ENCODE measurements at regions not wholly inside any gene's neighbourhood (a gene's known extent, or its start where the extent isn't known, plus 50 kb on each side); places are given as distances from the start of the nearest gene placed in this dataset.
"Not testable (repeated sequence)": the region's sequence is repeated elsewhere in the genome, so short reads cannot be mapped to it uniquely, and the experiment has no call there.

- no peak for DNase-seq (ENCODE audit: extremely low read depth in 1 of 11, low read depth in 9 of 11, low spot score in 4 of 11)
These were observed 1953.1 kb upstream of the CDH6 start for GRCh38 chr5:29240379-29240778.

GRCh38 chr5:29239606-29240005 is 1953.9 kb upstream of the CDH6 start:
- DNase-seq (ENCODE audit: extremely low read depth in 1 of 11, low read depth in 9 of 11, low spot score in 4 of 11) = no peak

- no peak for DNase-seq (ENCODE audit: extremely low read depth in 1 of 11, low read depth in 9 of 11, low spot score in 4 of 11)
These were observed 1955.4 kb upstream of the CDH6 start for GRCh38 chr5:29238115-29238514.

GRCh38 chr5:29231154-29231553 is 1962.3 kb upstream of the CDH6 start:
- DNase-seq (ENCODE audit: extremely low read depth in 1 of 11, low read depth in 9 of 11, low spot score in 4 of 11) = no peak

GRCh38 chr5:29230591-29230990 is 1962.9 kb upstream of the CDH6 start:
- no peak for DNase-seq (ENCODE audit: extremely low read depth in 1 of 11, low read depth in 9 of 11, low spot score in 4 of 11)

- no peak for DNase-seq (ENCODE audit: extremely low read depth in 1 of 11, low read depth in 9 of 11, low spot score in 4 of 11)
These were observed 1964.0 kb upstream of the CDH6 start for GRCh38 chr5:29229461-29229860.

- DNase-seq (ENCODE audit: extremely low read depth in 1 of 11, low read depth in 9 of 11, low spot score in 4 of 11) = no peak
These were observed 1975.3 kb upstream of the CDH6 start for GRCh38 chr5:29218138-29218537.

GRCh38 chr5:29214839-29215238 is 1978.6 kb upstream of the CDH6 start:
- DNase-seq (ENCODE audit: extremely low read depth in 1 of 11, low read depth in 9 of 11, low spot score in 4 of 11) = no peak

GRCh38 chr5:29213475-29213874 is 1980.0 kb upstream of the CDH6 start:
- no peak for DNase-seq (ENCODE audit: extremely low read depth in 1 of 11, low read depth in 9 of 11, low spot score in 4 of 11)

GRCh38 chr5:29208024-29208423 is 1985.5 kb upstream of the CDH6 start:
- no peak for DNase-seq (ENCODE audit: extremely low read depth in 1 of 11, low read depth in 9 of 11, low spot score in 4 of 11)

GRCh38 chr5:29203049-29203448 is 1990.4 kb upstream of the CDH6 start:
- no peak for DNase-seq (ENCODE audit: extremely low read depth in 1 of 11, low read depth in 9 of 11, low spot score in 4 of 11)

- DNase-seq (ENCODE audit: extremely low read depth in 1 of 11, low read depth in 9 of 11, low spot score in 4 of 11) = no peak
These were observed 1995.6 kb upstream of the CDH6 start for GRCh38 chr5:29197631-29198454.

GRCh38 chr5:29193972-29194371 is 1999.5 kb upstream of the CDH6 start:
- DNase-seq (ENCODE audit: extremely low read depth in 1 of 11, low read depth in 9 of 11, low spot score in 4 of 11) = no peak

- DNase-seq (ENCODE audit: extremely low read depth in 1 of 11, low read depth in 9 of 11, low spot score in 4 of 11) = not testable (repeated sequence)
These were observed 2002.0 kb upstream of the CDH6 start for GRCh38 chr5:29191269-29192048.

- DNase-seq (ENCODE audit: extremely low read depth in 1 of 11, low read depth in 9 of 11, low spot score in 4 of 11) = not testable (repeated sequence)
These were observed 2003.1 kb upstream of the CDH6 start for GRCh38 chr5:29190398-29190797.

GRCh38 chr5:29186380-29186779 is 2007.1 kb upstream of the CDH6 start:
- not testable (repeated sequence) for DNase-seq (ENCODE audit: extremely low read depth in 1 of 11, low read depth in 9 of 11, low spot score in 4 of 11)

- no peak for DNase-seq (ENCODE audit: extremely low read depth in 1 of 11, low read depth in 9 of 11, low spot score in 4 of 11)
These were observed 2007.9 kb upstream of the CDH6 start for GRCh38 chr5:29185558-29185957.

GRCh38 chr5:29175774-29176173 is 2017.7 kb upstream of the CDH6 start:
- DNase-seq (ENCODE audit: extremely low read depth in 1 of 11, low read depth in 9 of 11, low spot score in 4 of 11) = no peak

- DNase-seq (ENCODE audit: extremely low read depth in 1 of 11, low read depth in 9 of 11, low spot score in 4 of 11) = no peak
These were observed 2022.9 kb upstream of the CDH6 start for GRCh38 chr5:29170599-29170998.

GRCh38 chr5:29169886-29170285 is 2023.6 kb upstream of the CDH6 start:
- DNase-seq (ENCODE audit: extremely low read depth in 1 of 11, low read depth in 9 of 11, low spot score in 4 of 11) = no peak
